GM18519 (cell line): ENCODE measurements at regions not wholly inside any gene's neighbourhood (a gene's known extent, or its start where the extent isn't known, plus 50 kb on each side); places are given as distances from the start of the nearest gene placed in this dataset.
"Not testable (repeated sequence)": the region's sequence is repeated elsewhere in the genome, so short reads cannot be mapped to it uniquely, and the experiment has no call there.

Experiments used
- ATAC-seq: cut with Tn5 transposase; IDR thresholded peaks from one replicate; pipeline ENCODE4 v1.9.1; 2021; ENCODE audit warnings: mild to moderate bottlenecking, moderate library complexity; ENCODE audit not compliant: unreplicated experiment, low FRiP score

DNA sequence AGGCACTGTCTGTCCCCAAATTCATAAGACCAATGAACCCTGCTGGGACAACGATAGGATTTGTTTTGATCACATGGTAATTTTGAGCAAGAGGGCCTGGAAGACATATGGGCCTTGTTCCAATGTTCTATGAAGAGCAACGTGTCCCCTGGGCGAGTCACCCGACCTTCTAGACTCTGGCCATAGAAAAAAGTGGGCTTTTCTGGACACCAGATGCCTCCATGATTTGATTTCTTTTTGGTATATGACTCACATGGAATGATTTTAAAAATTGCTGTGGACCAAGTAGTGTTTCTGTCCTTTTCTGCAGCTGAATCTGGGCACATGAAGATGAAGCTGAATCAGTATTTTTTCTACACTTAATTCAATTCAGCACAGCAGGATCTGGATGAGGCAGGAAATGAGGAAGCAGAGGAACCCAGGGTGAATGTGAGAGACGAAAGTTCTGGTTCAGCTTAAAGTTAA, 104.9 kb downstream of the CDC42EP3 start:
- ATAC-seq, result no peak

DNA sequence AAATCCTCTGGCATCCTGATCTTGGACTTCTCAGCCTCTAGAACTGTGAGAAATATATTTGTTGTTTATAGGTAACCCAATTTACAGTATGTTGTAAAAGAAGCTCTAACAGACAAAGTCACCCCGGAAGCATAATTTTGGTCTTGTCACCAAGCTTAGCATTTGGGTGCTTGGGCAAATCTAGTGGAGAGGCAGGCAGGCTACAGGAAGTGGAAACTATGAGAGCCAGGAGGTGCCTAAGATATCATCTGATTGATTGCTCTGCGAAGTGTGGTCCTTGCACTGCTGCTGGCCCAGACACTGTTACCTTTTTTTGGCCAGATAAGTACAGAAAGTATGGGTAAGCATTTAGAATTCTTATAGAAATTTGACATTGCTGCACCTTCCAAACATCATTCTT, 102.9 kb downstream of the CDC42EP3 start:
- ATAC-seq, result no peak

DNA sequence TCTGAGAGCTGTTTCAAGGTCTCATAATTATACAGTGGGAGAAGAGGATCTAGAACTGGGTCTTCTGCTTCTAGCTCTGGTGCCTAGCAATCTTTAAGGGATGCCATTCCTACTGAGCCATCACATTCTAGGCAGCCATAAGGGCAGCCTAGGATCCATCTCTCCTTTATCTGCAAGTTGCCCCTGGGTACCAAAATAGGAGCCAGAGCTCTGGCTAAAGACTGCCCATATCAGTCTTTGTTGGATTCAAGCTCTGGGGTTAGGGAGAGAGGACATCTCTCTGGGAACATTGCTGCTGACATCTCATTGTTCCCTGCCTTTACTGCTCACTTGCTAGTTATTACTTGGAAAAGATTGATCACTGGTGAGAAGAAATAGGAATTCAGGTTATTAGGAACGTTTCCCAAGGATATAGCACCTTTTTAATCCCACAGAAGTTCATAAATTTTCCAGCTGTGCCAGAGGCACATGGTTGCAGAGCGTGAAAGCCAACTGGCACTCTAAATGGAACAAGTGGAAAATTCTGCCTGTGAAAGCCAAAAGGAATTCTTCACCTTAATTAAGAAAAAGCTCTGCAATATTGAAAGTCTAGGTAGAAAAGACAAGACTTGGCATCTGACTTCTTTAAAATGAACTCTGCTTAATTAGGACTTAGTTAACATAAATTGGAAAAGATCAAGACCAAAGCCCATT, 102.2 kb downstream of the CDC42EP3 start:
- no peak for ATAC-seq

DNA sequence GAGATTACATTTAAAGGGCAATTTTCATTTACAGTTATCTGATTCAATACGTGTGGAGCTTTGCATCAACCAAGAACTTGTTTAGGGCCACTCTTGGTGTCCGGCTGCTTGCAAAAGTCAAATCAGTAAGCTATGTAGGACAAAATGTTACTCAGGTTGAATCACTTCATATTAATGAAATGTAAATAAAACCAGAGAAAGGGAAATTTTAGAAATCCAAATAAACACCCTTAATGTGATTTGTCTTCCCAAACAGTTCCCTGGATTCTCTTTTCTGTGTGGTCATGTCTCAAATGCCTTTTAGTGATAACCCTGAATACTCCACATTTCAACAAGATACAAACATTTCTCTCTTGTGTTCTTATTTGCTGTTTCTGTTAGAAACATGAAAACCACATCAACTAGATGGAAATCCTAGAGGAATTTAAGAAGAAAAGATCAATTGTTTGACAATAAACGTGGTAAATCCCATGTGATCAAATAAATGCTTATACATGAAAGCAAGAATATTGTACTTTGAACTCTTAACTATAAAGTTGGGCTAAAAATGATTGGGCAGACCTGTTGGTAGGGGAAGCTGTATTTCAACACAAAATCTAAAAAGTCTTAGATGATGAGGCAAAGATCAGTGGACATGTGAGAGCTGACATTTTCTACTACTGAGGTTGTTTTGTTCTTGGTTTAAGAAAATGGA, 101.3 kb downstream of the CDC42EP3 start:
- ATAC-seq, result no peak

DNA sequence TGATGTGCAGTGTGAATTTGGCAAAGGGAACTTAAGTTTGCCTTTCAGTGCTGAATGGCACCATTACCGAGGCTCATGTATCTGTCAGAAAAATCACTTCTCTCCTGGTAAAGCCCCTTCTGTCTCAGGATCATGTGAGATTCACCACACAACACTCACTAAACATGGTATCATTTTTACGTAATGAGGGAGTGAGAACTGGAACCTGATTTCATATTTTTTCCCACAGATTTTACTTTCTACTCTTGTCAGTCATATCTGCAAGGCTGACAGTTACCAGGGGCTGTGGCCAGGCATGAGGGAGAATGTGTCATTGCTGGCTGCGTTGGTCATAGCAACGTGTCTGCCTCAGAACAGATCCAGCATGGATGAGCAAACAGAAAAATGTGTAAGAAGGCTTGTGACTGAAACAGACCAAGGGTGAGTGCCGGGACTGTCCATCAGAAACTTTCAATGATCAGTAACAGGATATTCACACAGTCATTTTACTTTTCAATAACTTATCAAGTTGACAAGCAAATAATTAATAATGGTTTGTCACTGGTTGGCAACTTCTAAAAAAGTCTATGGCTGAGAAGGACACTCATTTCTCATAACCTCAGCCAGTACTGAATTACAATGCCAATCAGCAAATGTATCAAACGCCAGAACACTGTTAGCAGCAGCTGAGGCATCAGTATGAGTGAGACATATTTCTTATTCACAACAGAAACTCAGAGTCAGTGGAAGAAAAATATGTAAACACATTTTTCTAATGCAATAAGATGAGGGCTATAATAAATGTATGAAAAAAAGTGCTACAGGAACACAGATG, 100.5 kb downstream of the CDC42EP3 start:
- peak; percentile 83 for ATAC-seq

DNA sequence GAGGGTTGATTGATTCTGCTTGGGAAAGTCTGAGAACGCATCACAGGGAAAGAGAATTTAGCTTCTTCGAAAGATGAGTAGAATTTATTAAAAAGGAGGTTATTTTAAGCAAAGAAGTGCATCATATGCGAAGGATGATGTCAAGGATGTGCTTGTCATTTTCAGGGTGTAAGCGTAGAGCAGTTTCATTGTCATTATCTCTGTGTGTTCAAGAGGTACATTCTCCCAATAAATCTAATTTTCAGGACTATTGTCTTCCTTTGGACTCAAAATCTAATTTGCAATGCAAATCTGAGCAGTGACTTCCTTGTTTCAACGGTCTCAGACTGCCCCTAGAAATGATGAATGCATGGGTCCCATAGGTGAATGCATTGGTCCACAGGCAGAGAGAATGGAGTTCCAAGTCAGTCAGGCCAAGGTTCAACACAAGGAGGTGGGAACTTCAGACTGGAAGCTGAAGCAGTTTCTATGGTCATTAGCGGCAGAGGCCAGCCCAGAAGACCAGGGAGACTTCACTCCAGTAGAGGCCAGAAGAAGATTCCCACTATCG, 99.8 kb downstream of the CDC42EP3 start:
- ATAC-seq, result no peak

DNA sequence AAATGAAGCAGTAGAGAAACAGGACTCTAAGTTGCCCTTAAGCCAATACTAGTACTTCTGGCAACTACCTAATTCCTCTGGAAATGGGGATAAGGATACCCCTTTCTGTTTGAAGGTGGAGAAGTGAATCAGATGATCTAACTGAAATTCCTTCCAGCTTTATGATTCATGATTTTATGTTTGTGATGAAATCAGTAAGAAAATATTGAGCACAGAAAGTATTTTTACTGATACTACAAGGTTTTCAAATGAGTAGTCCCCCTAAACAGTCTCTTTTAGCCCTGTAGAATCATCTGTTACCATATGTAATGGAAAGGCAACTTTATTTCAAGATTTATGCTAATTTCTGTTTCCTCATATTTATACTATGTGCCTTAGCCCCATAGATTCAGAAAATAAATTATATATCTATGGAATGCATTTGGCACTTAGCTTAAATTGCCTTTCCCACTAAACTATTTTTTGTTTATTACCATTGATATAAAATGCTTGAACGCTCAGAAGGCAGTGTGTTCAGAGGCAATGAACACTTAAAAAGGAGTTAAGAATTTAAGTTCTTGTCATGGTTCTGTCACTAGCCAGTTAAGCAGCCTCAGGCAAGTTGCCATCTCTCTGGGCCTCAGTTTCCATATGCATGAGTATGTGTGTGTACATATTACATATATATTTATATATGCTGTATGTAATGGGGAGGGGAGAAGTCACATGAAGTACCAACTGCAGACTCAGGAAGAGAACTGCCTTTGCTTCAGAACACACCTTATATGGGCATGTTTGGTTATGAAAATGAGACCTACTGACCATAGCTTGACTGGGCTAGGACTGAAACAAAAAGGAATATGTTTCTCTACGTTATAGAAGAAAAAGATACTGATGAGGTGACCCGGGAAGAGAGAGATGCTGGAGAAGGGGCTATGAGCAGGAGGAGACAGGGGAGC, 97.7 kb downstream of the CDC42EP3 start:
- ATAC-seq, result peak; percentile 45

DNA sequence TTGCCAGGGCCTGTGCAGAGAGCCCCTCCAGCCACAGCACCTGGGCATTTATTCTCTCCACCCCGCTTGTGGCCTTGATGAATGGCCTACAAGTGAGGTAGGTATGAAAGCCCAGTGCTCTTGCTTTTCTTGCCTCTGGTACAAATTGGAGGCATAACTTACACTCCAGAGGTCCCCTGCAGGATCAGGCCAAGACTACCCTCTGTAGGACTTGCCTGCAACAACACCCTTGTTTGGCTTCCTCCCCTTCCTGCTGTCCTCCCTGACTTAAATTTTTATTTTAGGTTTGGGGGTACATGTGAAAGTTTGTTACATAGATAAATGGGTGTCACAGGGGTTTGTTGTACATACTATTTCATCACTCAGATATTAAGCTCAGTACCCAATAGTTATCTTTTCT, 95.7 kb downstream of the CDC42EP3 start:
- ATAC-seq, result no peak

DNA sequence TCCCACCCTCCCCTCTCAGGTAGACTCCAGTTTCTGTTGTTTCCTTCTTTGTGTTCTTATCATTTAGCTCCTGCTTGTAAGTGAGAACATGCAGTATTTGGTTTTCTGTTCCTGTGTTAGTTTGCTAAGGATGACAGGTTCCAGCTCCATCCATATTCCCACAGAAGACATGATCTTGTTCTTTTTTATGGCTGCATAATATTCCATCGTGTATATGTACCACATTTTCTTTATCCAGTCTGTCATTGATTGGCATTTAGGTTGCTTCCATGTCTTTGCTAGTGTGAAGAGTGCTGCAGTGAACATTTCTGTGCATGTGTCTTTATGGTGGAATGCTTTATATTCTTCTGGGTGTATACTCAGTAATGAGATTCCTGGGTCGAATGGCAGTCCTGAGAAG, 95.2 kb downstream of the CDC42EP3 start:
- ATAC-seq, result not testable (repeated sequence)

DNA sequence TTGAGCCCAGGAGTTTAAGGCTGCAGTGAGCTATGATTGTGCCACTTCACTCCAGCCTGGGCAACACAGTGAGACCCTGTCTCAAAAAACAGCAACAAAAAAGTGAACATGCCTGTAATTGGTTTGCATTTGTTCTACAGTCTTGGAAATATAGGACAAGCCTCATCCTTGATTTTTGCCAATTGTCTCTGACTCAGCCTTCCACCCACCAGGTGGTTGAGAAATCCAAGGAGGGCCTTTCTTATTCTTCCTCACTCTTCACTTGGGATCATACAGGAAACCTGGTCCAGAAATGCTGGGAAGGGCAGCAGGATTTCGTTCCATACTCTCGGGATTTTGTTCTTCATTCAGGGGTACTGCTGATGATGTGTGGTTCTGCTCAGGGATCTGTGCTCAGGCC, 94.6 kb downstream of the CDC42EP3 start:
- ATAC-seq, result no peak

DNA sequence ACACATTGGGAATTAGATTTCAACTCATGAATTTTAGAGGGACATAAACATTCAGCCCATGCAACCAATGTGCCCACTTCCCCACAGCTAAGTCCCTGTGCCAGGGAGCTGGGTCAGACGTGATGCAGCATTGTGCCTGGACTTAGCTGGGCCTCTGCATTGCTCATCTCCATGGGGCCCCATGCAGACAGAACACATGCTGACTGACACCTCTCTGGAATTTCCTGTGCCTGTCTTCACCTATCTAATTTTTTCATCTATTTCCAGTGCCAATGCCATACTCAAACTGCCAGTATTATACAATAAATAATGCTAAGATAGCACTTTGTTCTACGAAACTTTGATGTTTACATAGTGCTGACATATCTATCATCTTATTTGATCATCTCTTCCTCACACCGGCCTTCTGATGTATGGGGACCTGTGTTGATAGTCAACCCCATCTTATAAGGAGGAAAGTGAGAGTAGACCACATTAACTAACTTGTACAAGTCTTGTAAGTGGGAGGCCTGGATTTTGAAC, 92.2 kb downstream of the CDC42EP3 start:
- no peak for ATAC-seq

DNA sequence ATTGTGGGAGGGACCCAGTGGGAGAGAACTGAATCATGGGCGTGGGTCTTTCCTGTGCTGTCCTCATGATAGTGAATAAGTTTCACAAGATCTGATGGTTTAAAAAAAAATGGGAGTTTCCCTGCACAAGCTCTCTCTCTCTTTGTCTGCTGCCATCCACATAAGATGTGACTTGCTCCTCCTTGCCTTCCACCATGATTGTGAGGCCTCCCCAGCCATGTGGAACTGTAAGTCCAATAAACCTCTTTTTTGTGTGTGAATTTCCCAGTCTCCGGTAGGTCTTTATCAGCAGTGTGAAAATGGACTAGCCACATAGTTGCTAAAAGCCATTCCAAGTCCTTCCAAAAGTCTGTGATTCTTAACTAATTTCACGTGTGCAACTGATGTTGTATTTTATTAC, 91.5 kb downstream of the CDC42EP3 start:
- not testable (repeated sequence) for ATAC-seq

DNA sequence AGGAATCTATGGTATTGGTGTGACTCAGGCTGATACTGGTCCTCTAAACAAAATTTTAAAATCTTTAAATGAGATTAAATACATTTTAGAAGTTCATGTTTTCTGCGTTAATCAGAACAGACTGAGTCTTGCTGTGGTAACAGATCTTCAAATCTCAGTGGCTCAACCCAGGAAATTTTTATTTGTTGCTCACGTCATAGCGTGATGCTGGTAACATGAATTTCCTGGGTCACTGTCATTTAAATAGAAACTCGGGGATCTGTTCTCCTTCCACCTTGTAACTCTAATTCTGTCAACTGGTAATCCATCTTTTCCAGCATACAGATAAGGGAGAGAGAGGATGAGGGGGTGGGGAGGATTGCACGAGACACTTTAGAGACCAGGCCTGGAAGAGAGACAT, 90.0 kb downstream of the CDC42EP3 start:
- no peak for ATAC-seq

DNA sequence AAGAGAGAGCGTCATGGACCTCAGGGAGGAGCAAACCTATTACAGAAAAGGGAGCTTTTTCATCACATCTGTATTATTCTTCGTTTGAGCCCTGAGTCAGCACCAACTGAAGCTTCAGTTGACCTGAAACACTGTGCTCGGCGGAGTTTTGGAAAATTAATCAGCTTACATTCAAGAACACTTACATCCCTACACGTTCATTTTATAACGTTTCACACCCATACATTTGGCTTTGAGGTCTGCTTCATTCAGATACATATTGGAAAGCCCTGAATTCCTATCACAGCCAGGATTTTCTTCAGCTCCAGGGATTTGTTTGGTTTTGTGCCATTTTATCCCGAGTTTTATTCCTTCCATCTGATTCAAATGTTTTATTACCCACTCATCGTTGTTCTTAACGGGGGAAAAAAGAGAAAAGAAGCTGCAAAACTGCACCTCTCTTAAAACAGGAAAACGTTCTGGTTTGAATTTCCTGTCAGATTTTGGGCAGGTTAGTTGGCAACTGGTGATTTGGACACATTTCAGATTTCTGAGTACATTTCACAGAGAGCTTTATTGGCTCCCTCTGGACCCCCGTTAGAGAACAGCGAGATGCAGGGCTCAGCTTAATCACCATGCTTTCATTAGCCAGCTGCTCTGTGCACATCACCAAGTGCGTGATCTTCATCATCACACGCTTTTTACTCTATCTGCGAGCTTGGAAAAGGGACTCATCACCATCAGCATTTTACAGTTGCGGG, 88.8 kb downstream of the CDC42EP3 start:
- no peak for ATAC-seq

DNA sequence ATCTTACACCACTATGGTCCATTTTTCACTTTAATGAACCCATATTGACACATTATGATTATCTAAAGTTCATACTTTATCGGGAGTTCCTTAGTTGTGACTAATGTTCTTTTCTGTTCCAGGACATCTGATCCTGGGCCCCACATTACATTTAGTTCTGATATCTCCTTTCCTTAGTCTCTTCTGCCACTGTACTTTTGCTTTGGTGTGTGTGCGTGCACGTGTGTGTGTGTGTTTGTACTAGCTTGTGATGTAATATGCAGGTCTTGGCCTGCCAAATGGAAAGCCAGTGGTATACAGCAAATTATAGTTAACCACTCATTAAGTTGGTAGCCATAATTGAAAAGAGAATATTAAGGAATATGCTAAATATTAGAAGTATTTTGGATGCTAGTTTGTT, 88.0 kb downstream of the CDC42EP3 start:
- no peak for ATAC-seq

DNA sequence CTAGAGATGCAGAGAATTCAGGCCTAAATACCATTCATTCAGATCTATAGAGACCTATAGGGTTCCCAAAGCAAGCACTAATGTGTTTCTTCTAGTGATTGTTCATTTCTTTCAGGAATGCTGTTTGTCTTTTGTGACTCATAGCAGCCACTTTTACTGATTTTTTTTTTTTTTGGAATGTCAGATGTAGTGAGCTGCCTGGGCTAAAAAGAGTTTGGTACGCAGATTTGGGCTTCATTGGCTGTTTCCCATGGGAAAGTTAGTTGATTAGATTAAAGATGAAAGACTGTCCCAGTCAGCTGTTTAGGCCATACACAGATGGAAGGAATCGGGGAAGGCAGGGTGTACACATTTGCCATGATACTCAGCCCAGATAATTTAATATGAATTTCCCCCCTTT, 87.6 kb downstream of the CDC42EP3 start:
- no peak for ATAC-seq

DNA sequence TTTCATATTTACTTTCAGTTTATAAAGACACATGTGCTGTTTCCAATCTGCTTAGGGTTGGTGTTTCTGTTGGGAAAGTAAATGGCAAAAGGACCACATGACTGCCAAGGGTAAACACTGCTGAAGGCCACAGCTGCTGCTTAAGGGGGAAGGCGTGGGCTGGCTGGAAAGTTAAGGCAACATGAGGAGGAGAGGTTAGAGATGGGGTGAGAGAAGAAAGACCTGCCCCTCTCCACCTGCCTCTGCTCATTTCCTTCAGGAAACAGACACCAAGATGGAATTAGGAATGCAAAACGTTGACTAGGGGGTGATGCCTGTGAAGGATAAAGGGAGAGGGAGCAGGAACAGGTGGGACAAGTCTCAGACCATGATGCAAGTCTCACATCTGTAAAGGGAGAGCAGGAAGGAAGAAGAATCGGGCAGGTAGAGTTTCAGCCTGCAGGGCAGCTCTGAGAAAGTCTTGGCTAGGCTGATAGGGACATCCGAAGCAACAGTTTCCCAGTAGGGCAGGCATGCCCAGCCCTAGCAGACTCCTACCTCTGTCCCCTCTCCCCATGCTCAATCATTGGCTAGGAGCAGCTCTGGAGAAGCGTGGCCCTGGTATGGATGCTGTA, 86.0 kb downstream of the CDC42EP3 start:
- no peak for ATAC-seq

DNA sequence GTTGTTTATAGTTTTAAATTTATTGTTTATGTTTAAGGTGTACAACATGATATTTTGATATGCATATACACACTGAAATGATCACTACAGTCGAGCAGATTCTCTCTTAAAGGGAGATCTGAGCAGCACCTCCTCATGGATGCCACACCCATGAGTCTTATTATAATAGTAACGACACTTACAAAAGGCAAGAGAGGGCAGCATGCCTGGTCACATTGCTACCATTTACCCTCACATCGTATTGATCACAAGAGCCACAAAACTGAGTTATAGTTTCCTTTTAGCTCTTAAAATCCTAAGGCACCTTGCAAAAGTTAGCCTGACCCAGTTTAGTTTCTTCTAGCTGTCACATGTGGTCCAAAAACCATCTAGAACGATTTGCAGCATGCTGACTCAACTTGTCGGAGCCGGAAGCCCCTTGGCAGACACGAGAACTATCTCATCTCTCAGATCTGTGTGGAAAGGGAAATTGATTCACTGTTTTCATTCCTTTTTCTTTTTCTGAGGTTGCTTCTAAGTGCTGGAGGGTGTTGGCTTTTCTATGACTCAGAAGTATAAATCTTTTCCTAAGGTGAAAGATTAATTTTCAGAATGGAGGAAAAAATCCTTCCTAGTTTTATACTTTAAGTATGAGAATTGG, 85.3 kb downstream of the CDC42EP3 start:
- ATAC-seq, result no peak
